Prostate gland (tissue), 2 donors: ENCODE measurements at regions not wholly inside any gene's neighbourhood (a gene's known extent, or its start where the extent isn't known, plus 50 kb on each side); places are given as distances from the start of the nearest gene placed in this dataset.

ENCODE experiments used
- POLR2AphosphoS5 ChIP-seq: sonication (generic); formaldehyde crosslinking; IDR thresholded peaks from one replicate; pipeline ENCODE4 v1.6.1; 2017; ENCODE audit warnings: antibody characterized with exemption
- TF ChIP-seq, protein P1 (sequence below), 4 experiments: fragments of 200-600 bp in 2 of 4; fragments of 450-650 bp in 2 of 4; sonication (generic) in 2 of 4; IDR thresholded peaks; 1 replicate in 3 of 4; 2 replicates in 1 of 4; pipeline ENCODE4 v1.5.1; 2016 to 2019; ENCODE audit warnings: antibody characterized with exemption in 4 of 4, mild to moderate bottlenecking in 2 of 4, moderate library complexity in 2 of 4

DNA sequence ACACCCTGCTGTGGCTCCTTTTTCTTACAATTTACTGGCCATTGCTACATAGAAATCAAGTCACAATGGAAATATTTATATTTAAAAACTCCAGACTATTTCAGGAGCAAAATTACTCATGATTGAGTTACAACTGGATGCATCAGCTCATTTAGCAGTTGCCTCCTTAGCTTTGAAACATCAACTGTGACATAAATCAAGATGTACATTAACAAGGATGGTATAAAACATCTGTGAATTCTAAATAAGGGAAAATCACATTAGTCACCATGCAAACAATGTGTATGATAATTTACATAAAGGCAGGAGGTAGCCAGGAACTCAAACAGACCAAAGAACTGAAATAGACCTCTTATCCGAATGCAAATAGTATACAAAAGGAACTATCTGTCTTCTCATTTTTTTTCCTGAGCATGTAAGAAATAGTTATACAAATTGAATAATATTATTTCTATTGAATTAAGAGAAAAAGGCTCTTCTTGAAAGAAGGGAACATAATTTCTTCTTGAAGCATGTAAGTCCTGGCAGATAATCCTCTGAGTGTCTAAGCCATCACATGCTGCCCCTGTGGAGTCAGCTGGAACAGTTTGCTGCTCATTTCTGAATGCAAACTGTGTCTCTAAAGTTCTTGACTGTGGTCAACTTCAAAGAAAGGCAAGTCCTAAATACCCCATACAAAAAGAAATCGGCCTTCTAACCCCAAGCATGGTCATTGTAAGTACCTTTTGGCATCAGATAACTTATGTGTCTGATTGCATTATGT is 151.2 kb downstream of the NAA11 start:
- TF ChIP-seq, protein P1, sequence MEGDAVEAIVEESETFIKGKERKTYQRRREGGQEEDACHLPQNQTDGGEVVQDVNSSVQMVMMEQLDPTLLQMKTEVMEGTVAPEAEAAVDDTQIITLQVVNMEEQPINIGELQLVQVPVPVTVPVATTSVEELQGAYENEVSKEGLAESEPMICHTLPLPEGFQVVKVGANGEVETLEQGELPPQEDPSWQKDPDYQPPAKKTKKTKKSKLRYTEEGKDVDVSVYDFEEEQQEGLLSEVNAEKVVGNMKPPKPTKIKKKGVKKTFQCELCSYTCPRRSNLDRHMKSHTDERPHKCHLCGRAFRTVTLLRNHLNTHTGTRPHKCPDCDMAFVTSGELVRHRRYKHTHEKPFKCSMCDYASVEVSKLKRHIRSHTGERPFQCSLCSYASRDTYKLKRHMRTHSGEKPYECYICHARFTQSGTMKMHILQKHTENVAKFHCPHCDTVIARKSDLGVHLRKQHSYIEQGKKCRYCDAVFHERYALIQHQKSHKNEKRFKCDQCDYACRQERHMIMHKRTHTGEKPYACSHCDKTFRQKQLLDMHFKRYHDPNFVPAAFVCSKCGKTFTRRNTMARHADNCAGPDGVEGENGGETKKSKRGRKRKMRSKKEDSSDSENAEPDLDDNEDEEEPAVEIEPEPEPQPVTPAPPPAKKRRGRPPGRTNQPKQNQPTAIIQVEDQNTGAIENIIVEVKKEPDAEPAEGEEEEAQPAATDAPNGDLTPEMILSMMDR (IDR thresholded peaks at IDR 0.05), result no peak
- no peak for TF ChIP-seq POLR2AphosphoS5
